Stomach (tissue), 8 donors: ENCODE measurements at regions not wholly inside any gene's neighbourhood (a gene's known extent, or its start where the extent isn't known, plus 50 kb on each side); places are given as distances from the start of the nearest gene placed in this dataset.

Source experiments
- DNase-seq, 2 donors: peaks; one replicate each; pipeline versions ENCODE4 v3.0.0 to v3.0.0-alpha.2; 2013 to 2019
- H3K27ac ChIP-seq, 5 donors: fragments of 200-600 bp in 4 of 5; sonication (generic) in 4 of 5; one replicate each; pipeline ENCODE4 v1.5.1; 2013 to 2019; ENCODE audit warnings: mild to moderate bottlenecking in 1 of 5, moderate library complexity in 1 of 5
- H3K27me3 ChIP-seq, 3 donors: fragments of 200-600 bp; sonication (generic); one replicate each; pipeline ENCODE4 v1.5.1; 2017 to 2019; ENCODE audit warnings: mixed run types in 1 of 3
- H3K36me3 ChIP-seq, 4 donors: fragments of 200-600 bp; sonication (generic); 1 replicate in 3 of 4; 2 replicates in 1 of 4; pipeline ENCODE4 v1.5.1; 2016 to 2019
- H3K4me1 ChIP-seq, 4 donors: fragments of 200-600 bp; sonication (generic); one replicate each; pipeline ENCODE4 v1.5.1; 2016 to 2019
- H3K4me3 ChIP-seq, 4 donors: fragments of 200-600 bp; sonication (generic) in 3 of 4; one replicate each; pipeline ENCODE4 v1.5.1; 2016 to 2019; ENCODE audit warnings: mild to moderate bottlenecking in 1 of 4
- H3K9me3 ChIP-seq, 4 donors: fragments of 200-600 bp; sonication (generic); one replicate each; pipeline ENCODE4 v1.5.1; 2016 to 2019
- EP300 ChIP-seq: sonication (generic); formaldehyde crosslinking; IDR thresholded peaks from one replicate; pipeline ENCODE4 v1.6.1; 2017; ENCODE audit warnings: antibody characterized with exemption
- POLR2A ChIP-seq, 4 donors: fragments of 450-650 bp; IDR thresholded peaks; one replicate each; pipeline ENCODE4 v1.6.1; 2016; ENCODE audit warnings: antibody characterized with exemption in 4 of 4, control low read depth in 2 of 4, mild to moderate bottlenecking in 1 of 4, moderate library complexity in 1 of 4
- POLR2AphosphoS5 ChIP-seq, 3 donors: sonication (generic); formaldehyde crosslinking; IDR thresholded peaks; one replicate each; pipeline ENCODE4 v1.6.1; 2016; ENCODE audit warnings: antibody characterized with exemption in 3 of 3
- WGBS, 5 donors: extraction: QIAGEN DNeasy Blood & Tissue Kit in 3 of 5; methylation state at CpG; one replicate each; pipeline versions ENCODE4 v1.1.5 to v1.1.7; 2013 to 2018; 5-methylcytosine and 5-hydroxymethylcytosine counted together
- intact Hi-C: fragments of 100-400 bp; cut with DNase I; formaldehyde crosslinking; loops from one replicate; pipeline ENCODE4 v1.15.1; 2023; ENCODE audit warnings: low total_unique reads
- TF ChIP-seq, protein P1 (sequence below), 7 experiments: fragments of 450-650 bp in 4 of 7; fragments of 200-600 bp in 3 of 7; sonication (generic) in 3 of 7; IDR thresholded peaks; one replicate each; pipeline ENCODE4 v1.5.1; 2016 to 2019; ENCODE audit warnings: antibody characterized with exemption in 7 of 7, control low read depth in 2 of 7, mild to moderate bottlenecking in 1 of 7
- donor health status: healthy with polysubstance abuse.
- donor health status: Bipolar disorder and iron deficiency.
- donor health status: healthy.

DNA sequence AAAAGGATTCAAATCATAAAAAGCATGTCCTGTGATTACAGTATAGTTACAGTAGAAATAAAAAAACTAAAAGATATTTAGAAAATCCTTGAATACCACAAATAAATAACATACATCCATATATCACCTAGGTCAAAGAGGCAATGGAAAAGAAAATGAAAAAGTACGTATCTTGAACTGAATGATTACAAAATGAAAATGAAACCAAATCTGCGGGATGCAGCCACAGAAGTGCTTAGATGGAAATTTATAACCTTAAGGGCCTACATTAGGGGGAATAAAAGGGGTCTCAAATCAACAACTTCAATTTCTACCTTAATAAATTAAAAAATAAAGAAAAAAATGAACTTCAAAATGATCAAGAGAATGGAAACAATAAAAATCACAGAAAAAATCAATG is 879.0 kb upstream of the CELF2 start:
- Histone ChIP-seq H3K27me3 (no peaks in the 10 kb centered on the region), H3K27ac (no peak overlapping the region), H3K36me3 (no peaks in the 10 kb centered on the region), H3K4me3 (peak overlapping the region in 3 of 4 donors; percentile 1 to 23 (median 22)), H3K4me1 (no peaks in the 10 kb centered on the region), H3K9me3 (no peaks in the 10 kb centered on the region)
- WGBS, 5 donors, result 57 to 74% (median 59%) methylated on average over 2 of the region's 2 CpGs
- TF ChIP-seq, protein P1, sequence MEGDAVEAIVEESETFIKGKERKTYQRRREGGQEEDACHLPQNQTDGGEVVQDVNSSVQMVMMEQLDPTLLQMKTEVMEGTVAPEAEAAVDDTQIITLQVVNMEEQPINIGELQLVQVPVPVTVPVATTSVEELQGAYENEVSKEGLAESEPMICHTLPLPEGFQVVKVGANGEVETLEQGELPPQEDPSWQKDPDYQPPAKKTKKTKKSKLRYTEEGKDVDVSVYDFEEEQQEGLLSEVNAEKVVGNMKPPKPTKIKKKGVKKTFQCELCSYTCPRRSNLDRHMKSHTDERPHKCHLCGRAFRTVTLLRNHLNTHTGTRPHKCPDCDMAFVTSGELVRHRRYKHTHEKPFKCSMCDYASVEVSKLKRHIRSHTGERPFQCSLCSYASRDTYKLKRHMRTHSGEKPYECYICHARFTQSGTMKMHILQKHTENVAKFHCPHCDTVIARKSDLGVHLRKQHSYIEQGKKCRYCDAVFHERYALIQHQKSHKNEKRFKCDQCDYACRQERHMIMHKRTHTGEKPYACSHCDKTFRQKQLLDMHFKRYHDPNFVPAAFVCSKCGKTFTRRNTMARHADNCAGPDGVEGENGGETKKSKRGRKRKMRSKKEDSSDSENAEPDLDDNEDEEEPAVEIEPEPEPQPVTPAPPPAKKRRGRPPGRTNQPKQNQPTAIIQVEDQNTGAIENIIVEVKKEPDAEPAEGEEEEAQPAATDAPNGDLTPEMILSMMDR (IDR thresholded peaks at IDR 0.05), result no peak
- TF ChIP-seq EP300 (no peak), POLR2A (IDR thresholded peaks at IDR 0.05) (no peak), POLR2AphosphoS5 (IDR thresholded peaks at IDR 0.05) (no peak)
- no peak for DNase-seq
- intact Hi-C loops, result no loop called here

DNA sequence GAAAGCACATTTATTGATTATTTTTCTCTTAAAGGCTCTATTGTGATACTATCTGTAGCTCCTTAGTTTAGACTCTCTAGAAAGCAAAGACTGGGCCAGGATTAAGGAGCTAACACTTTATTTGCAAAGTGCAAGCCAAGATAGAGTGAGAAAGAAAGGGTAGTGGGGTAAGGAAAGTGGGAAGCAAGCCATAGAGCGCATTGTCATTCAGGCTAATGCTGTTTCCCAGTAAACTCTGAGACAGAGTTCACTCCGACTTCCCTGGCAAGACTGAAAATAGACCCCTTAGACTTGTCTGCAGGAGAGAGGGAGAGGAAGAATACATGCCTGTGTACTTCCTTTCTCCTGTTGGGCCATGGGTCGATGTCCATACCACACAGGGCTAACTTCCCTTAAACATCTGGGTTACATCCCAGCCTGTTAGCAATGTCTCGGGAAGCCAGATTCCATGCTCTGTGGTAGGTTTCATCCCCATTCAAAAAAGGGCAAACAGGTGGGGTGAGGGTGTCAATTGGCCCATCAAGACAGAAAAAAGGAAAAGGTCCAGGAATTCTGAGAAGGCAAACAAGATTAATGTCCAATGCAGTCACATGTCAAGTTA is 875.8 kb upstream of the CELF2 start:
- Histone ChIP-seq H3K27me3 (no peaks in the 10 kb centered on the region), H3K36me3 (no peaks in the 10 kb centered on the region), H3K4me1 (no peaks in the 10 kb centered on the region), H3K4me3 (no peak overlapping the region), H3K27ac (no peak overlapping the region), H3K9me3 (no peaks in the 10 kb centered on the region)
- intact Hi-C loops, result no loop called here
- no peak for DNase-seq
- TF ChIP-seq POLR2AphosphoS5 (IDR thresholded peaks at IDR 0.05), result no peak
- no peak for TF ChIP-seq POLR2A (IDR thresholded peaks at IDR 0.05)
- TF ChIP-seq EP300, result no peak
- TF ChIP-seq, protein P1 (IDR thresholded peaks at IDR 0.05), result no peak
- WGBS, 5 donors, result 53 to 69% (median 59%) methylated on average over 4 of the region's 4 CpGs

DNA sequence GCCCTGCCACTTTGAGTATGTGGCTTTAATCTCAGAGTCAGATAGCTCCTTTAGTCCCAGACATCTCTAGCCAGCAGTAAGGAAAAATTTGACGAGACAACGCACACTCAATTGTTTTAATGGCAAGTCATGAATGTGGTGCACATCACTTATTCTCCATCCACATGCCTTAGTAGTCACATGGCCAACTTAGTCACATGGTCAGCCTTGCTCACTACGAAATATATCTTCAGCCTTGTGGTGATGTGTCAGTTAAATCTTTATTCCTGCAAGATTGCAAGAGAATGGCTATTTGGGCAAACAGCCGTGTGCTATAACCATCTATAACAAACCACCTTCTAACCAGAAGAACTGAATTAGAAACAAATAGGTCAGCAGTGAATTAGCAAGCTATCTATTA is 871.1 kb upstream of the CELF2 start:
- TF ChIP-seq EP300, result no peak
- no peak for TF ChIP-seq POLR2AphosphoS5 (IDR thresholded peaks at IDR 0.05)
- TF ChIP-seq, protein P1 (IDR thresholded peaks at IDR 0.05), result no peak
- TF ChIP-seq POLR2A (IDR thresholded peaks at IDR 0.05), result no peak
- no peak for DNase-seq
- Histone ChIP-seq H3K27ac (no peak overlapping the region), H3K9me3 (no peaks in the 10 kb centered on the region), H3K36me3 (no peaks in the 10 kb centered on the region), H3K4me1 (no peaks in the 10 kb centered on the region), H3K27me3 (no peaks in the 10 kb centered on the region), H3K4me3 (no peak overlapping the region)
- 70 to 87% (median 78%) methylated on average over 4 of the region's 4 CpGs for WGBS, 5 donors
- intact Hi-C loops, result no loop called here

DNA sequence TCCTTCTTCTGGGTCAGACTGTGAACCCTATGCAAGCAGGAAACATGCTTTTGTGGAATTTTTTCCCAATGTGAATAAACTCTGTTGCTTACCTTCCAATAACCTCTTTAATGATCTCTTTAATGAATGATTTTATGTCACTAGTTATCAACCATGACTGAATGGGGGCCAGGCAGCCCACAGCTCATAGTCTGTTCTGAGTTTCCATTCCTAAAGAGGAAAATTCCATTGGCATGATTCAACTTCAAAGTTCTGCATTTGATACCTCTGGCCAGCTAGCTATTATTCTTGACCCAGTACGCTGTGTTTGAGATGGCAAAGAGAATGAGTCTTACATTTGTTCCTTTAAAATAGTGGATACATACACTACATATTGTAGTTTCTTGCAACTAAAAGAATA is 867.8 kb upstream of the CELF2 start:
- 76 to 87% (median 84%) methylated on average over 1 of the region's 1 CpG for WGBS, 5 donors
- H3K4me3 ChIP-seq, result no peak overlapping the region
- H3K27me3 ChIP-seq, result no peaks in the 10 kb centered on the region
- no peaks in the 10 kb centered on the region for H3K4me1 ChIP-seq
- TF ChIP-seq, protein P1 (IDR thresholded peaks at IDR 0.05), result no peak
- TF ChIP-seq POLR2A (IDR thresholded peaks at IDR 0.05), result no peak
- no peak for TF ChIP-seq EP300
- TF ChIP-seq POLR2AphosphoS5 (IDR thresholded peaks at IDR 0.05), result no peak
- H3K36me3 ChIP-seq, result no peaks in the 10 kb centered on the region
- H3K27ac ChIP-seq, result no peak overlapping the region
- H3K9me3 ChIP-seq, result no peaks in the 10 kb centered on the region
- intact Hi-C loops, result no loop called here
- DNase-seq, result no peak
